SK-N-SH treated with all-trans-retinoic acid at 6 μM for 48 hours (cell line): ENCODE measurements at regions not wholly inside any gene's neighbourhood (a gene's known extent, or its start where the extent isn't known, plus 50 kb on each side); places are given as distances from the start of the nearest gene placed in this dataset.

Source experiments
- ATAC-seq: fragments of 200-7000 bp; cut with Tn5 transposase; 3 replicates; pipeline ENCODE4 v1.9.1; 2020; ENCODE audit warnings: mild to moderate bottlenecking, moderate library complexity
- ARNTL ChIP-seq: fragments of 450-650 bp; formaldehyde crosslinking; IDR thresholded peaks from 2 replicates; pipeline ENCODE4 v1.5.0; 2020; ENCODE audit warnings: low read depth, mild to moderate bottlenecking, moderate library complexity, borderline replicate concordance
- BACH2 ChIP-seq: fragments of 250-450 bp; sonication (Bioruptor Pico); IDR thresholded peaks from 2 replicates; pipeline ENCODE4 v1.9.0; 2021; ENCODE audit warnings: mild to moderate bottlenecking, borderline replicate concordance
- CSDC2 ChIP-seq: fragments of 250-450 bp; sonication (Bioruptor Pico); IDR thresholded peaks from 2 replicates; pipeline ENCODE4 v1.5.0; 2020; ENCODE audit warnings: mild to moderate bottlenecking, moderate library complexity
- CSRNP3 ChIP-seq: fragments of 250-450 bp; sonication (Bioruptor Pico); IDR thresholded peaks from 2 replicates; pipeline ENCODE4 v1.5.1; 2021; ENCODE audit warnings: mild to moderate bottlenecking, moderate library complexity
- ESRRG ChIP-seq: fragments of 250-450 bp; sonication (Bioruptor Pico); IDR thresholded peaks from 2 replicates; pipeline ENCODE4 v1.6.1; 2021; ENCODE audit warnings: mild to moderate bottlenecking
- GLIS3 ChIP-seq: fragments of 250-450 bp; sonication (Bioruptor Pico); IDR thresholded peaks from 2 replicates; pipeline ENCODE4 v1.5.0; 2020; ENCODE audit warnings: mild to moderate bottlenecking, moderate library complexity
- PATZ1 ChIP-seq: fragments of 250-450 bp; sonication (Bioruptor Pico); IDR thresholded peaks from 2 replicates; pipeline ENCODE4 v1.8.0; 2020; ENCODE audit warnings: mild to moderate bottlenecking, moderate library complexity, borderline replicate concordance
- POU6F1 ChIP-seq: fragments of 250-450 bp; sonication (Bioruptor Pico); IDR thresholded peaks from 2 replicates; pipeline ENCODE4 v1.8.0; 2021; ENCODE audit warnings: low read depth, mild to moderate bottlenecking, moderate library complexity, borderline replicate concordance
- PPARA ChIP-seq: fragments of 250-450 bp; sonication (Bioruptor Pico); IDR thresholded peaks from 2 replicates; pipeline ENCODE4 v1.5.0; 2020; ENCODE audit warnings: mild to moderate bottlenecking, borderline replicate concordance
- SNAI2 ChIP-seq: fragments of 250-450 bp; sonication (Bioruptor Pico); IDR thresholded peaks from 2 replicates; pipeline ENCODE4 v1.5.0; 2020; ENCODE audit warnings: mild to moderate bottlenecking, moderate library complexity
- TOX ChIP-seq: fragments of 250-450 bp; sonication (Bioruptor Pico); IDR thresholded peaks from 2 replicates; pipeline ENCODE4 v1.8.0; 2021; ENCODE audit warnings: mild to moderate bottlenecking, moderate library complexity, borderline replicate concordance
- ZFP3 ChIP-seq: fragments of 250-450 bp; sonication (Bioruptor Pico); IDR thresholded peaks from 2 replicates; pipeline ENCODE4 v1.5.0; 2020; ENCODE audit warnings: mild to moderate bottlenecking, moderate library complexity
- ZFP30 ChIP-seq: fragments of 450-650 bp; formaldehyde crosslinking; IDR thresholded peaks from 2 replicates; pipeline ENCODE4 v1.5.0; 2022; ENCODE audit warnings: mild to moderate bottlenecking, moderate library complexity
- ZNF70 ChIP-seq: fragments of 450-650 bp; formaldehyde crosslinking; IDR thresholded peaks from 2 replicates; pipeline ENCODE4 v1.5.0; 2020; ENCODE audit warnings: mild to moderate bottlenecking, moderate library complexity
- TF ChIP-seq, protein P1 (sequence below): fragments of 250-450 bp; sonication (Bioruptor Pico); IDR thresholded peaks from 2 replicates; pipeline ENCODE4 v1.5.0; 2020; ENCODE audit warnings: mild to moderate bottlenecking, moderate library complexity

DNA sequence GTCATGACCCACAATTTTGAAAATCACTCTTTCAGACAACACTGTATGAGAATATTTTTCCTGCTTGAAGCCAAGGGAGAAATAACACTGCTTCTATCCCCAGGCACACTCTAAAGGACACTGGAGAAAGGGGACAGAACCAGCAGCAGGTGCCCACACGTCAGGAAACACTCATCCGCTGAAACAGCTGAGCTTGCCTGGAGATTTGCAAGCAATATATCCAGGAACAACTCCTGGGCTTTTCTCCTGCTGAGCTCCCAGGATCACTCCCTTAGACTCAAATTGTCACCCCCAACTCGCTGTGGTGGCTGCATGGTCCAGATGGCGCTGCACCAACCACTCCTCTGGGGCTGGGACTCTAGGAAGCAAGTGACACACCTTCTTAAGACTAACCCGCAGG is 186.7 kb downstream of the ARL4C start:
- no peak for ATAC-seq
- TF ChIP-seq ZFP3 (CRISPR knock-in tag): no peak
- TF ChIP-seq CSDC2 (CRISPR knock-in tag): no peak
- no peak for TF ChIP-seq ARNTL (CRISPR knock-in tag)
- TF ChIP-seq, protein P1, sequence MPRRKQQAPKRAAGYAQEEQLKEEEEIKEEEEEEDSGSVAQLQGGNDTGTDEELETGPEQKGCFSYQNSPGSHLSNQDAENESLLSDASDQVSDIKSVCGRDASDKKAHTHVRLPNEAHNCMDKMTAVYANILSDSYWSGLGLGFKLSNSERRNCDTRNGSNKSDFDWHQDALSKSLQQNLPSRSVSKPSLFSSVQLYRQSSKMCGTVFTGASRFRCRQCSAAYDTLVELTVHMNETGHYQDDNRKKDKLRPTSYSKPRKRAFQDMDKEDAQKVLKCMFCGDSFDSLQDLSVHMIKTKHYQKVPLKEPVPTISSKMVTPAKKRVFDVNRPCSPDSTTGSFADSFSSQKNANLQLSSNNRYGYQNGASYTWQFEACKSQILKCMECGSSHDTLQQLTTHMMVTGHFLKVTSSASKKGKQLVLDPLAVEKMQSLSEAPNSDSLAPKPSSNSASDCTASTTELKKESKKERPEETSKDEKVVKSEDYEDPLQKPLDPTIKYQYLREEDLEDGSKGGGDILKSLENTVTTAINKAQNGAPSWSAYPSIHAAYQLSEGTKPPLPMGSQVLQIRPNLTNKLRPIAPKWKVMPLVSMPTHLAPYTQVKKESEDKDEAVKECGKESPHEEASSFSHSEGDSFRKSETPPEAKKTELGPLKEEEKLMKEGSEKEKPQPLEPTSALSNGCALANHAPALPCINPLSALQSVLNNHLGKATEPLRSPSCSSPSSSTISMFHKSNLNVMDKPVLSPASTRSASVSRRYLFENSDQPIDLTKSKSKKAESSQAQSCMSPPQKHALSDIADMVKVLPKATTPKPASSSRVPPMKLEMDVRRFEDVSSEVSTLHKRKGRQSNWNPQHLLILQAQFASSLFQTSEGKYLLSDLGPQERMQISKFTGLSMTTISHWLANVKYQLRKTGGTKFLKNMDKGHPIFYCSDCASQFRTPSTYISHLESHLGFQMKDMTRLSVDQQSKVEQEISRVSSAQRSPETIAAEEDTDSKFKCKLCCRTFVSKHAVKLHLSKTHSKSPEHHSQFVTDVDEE (CRISPR knock-in tag): no peak
- TF ChIP-seq PATZ1 (CRISPR knock-in tag): no peak

DNA sequence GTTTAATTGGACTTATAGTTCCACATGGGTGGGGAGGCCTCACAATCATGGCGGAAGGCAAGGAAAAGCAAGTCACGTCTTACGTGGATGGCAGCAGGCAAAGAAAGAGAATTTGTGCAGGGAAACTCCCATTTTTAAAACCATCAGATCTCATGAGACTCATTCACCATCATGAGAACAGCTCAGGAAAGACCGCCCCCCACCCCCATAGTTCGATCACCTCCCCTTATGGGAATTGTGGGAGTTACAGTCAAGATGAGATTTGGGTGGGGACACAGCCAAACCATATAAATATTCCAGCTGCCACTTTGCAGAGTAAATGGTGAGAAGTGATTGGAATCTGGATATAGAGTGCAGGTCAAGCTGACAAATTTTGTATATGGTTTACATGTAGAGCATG is 187.4 kb downstream of the ARL4C start:
- TF ChIP-seq PATZ1 (CRISPR knock-in tag): no peak
- no peak for TF ChIP-seq GLIS3 (CRISPR knock-in tag)
- TF ChIP-seq BACH2 (CRISPR knock-in tag): no peak
- no peak for TF ChIP-seq CSRNP3 (CRISPR knock-in tag)
- TF ChIP-seq POU6F1 (CRISPR knock-in tag): no peak
- TF ChIP-seq PPARA (CRISPR knock-in tag): no peak
- TF ChIP-seq SNAI2 (CRISPR knock-in tag): no peak
- no peak for TF ChIP-seq ESRRG (CRISPR knock-in tag)
- TF ChIP-seq TOX (CRISPR knock-in tag): no peak
- no peak for TF ChIP-seq ZNF70 (CRISPR knock-in tag)
- no peak for TF ChIP-seq CSDC2 (CRISPR knock-in tag)
- no peak for TF ChIP-seq ZFP30
- ATAC-seq: no peak

GRCh38 chr2:234308813-234309195 is 188.1 kb downstream of the ARL4C start:
- TF ChIP-seq CSRNP3 (CRISPR knock-in tag) (no peak), SNAI2 (CRISPR knock-in tag) (no peak), ZFP30 (no peak), ZFP3 (CRISPR knock-in tag) (no peak), ZNF70 (CRISPR knock-in tag) (no peak)
- TF ChIP-seq, protein P1 (CRISPR knock-in tag): no peak
- ATAC-seq: no peak
